GM23248 (cell line): ENCODE measurements at regions not wholly inside any gene's neighbourhood (a gene's known extent, or its start where the extent isn't known, plus 50 kb on each side); places are given as distances from the start of the nearest gene placed in this dataset.
"Not testable (repeated sequence)": the region's sequence is repeated elsewhere in the genome, so short reads cannot be mapped to it uniquely, and the experiment has no call there.

ENCODE experiments used
- DNase-seq: peaks from one replicate; pipeline ENCODE4 v3.0.0-alpha.2; 2015
- H2AFZ ChIP-seq: fragments of 200-600 bp; sonication (generic); 2 replicates; pipeline ENCODE4 v1.6.1; 2016; ENCODE audit warnings: antibody characterized with exemption
- H3F3A ChIP-seq: fragments of 200-600 bp; sonication (generic); 2 replicates; pipeline ENCODE4 v1.6.1; 2016; ENCODE audit warnings: mild to moderate bottlenecking, antibody characterized with exemption, mixed run types; ENCODE audit not compliant: insufficient read depth
- H3K27ac ChIP-seq: fragments of 200-600 bp; sonication (generic); 2 replicates; pipeline ENCODE4 v1.5.1; 2016; ENCODE audit warnings: mild to moderate bottlenecking
- H3K27me3 ChIP-seq: fragments of 200-600 bp; sonication (generic); replicated peaks from 2 replicates; pipeline ENCODE4 v1.6.1; 2016; ENCODE audit warnings: mild to moderate bottlenecking; ENCODE audit not compliant: insufficient read depth
- H3K36me3 ChIP-seq: fragments of 200-600 bp; sonication (generic); 2 replicates; pipeline ENCODE4 v1.6.1; 2016; ENCODE audit warnings: low read depth, mild to moderate bottlenecking
- H3K4me1 ChIP-seq: fragments of 200-600 bp; sonication (generic); 2 replicates; pipeline ENCODE4 v1.6.1; 2016; ENCODE audit warnings: mild to moderate bottlenecking; ENCODE audit not compliant: insufficient read depth
- H3K4me2 ChIP-seq: fragments of 200-600 bp; sonication (generic); one replicate; pipeline ENCODE4 v1.6.1; 2016; ENCODE audit warnings: mild to moderate bottlenecking; ENCODE audit not compliant: unreplicated experiment
- H3K4me3 ChIP-seq: fragments of 200-600 bp; sonication (generic); 2 replicates; pipeline ENCODE4 v1.5.1; 2016; ENCODE audit warnings: mild to moderate bottlenecking
- H3K79me2 ChIP-seq: fragments of 200-600 bp; sonication (generic); 2 replicates; pipeline ENCODE4 v1.6.1; 2016; ENCODE audit warnings: mild to moderate bottlenecking; ENCODE audit not compliant: insufficient read depth
- H3K9ac ChIP-seq: fragments of 200-600 bp; sonication (generic); 2 replicates; pipeline ENCODE4 v1.6.1; 2016; ENCODE audit warnings: mild to moderate bottlenecking
- H3K9me2 ChIP-seq: fragments of 200-600 bp; sonication (generic); 2 replicates; pipeline ENCODE4 v1.6.1; 2016; ENCODE audit warnings: mixed run types, mild to moderate bottlenecking, moderate library complexity; ENCODE audit not compliant: insufficient read depth
- H3K9me3 ChIP-seq: fragments of 200-600 bp; sonication (generic); one replicate; pipeline ENCODE4 v1.6.1; 2017; ENCODE audit warnings: low read depth
- H4K20me1 ChIP-seq: fragments of 200-600 bp; sonication (generic); 2 replicates; pipeline ENCODE4 v1.6.0; 2016; ENCODE audit not compliant: insufficient read depth
- EZH2 ChIP-seq: fragments of 200-600 bp; sonication (generic); IDR thresholded peaks from 2 replicates; pipeline ENCODE4 v1.6.1; 2018; ENCODE audit warnings: antibody characterized with exemption, mild to moderate bottlenecking; ENCODE audit not compliant: insufficient read depth, poor library complexity, severe bottlenecking
- EZH2phosphoT487 ChIP-seq: fragments of 200-600 bp; sonication (generic); IDR thresholded peaks from 2 replicates; pipeline ENCODE4 v1.6.1; 2018; ENCODE audit warnings: antibody characterized with exemption, moderate library complexity, mild to moderate bottlenecking, low read depth; ENCODE audit not compliant: insufficient read depth
- WGBS, 2 experiments: methylation state at CpG; one replicate each; pipeline ENCODE4 v1.1.6; 2015 to 2017; ENCODE audit warnings: low lambda C conversion rate in 2 of 2, low coverage in 1 of 2; ENCODE audit errors: missing lambda C conversion rate in 2 of 2; 5-methylcytosine and 5-hydroxymethylcytosine counted together
- in situ Hi-C: fragments of 300-500 bp; cut with MboI; formaldehyde crosslinking; loops from 2 replicates; pipeline ENCODE4 v1.15.0; 2020

DNA sequence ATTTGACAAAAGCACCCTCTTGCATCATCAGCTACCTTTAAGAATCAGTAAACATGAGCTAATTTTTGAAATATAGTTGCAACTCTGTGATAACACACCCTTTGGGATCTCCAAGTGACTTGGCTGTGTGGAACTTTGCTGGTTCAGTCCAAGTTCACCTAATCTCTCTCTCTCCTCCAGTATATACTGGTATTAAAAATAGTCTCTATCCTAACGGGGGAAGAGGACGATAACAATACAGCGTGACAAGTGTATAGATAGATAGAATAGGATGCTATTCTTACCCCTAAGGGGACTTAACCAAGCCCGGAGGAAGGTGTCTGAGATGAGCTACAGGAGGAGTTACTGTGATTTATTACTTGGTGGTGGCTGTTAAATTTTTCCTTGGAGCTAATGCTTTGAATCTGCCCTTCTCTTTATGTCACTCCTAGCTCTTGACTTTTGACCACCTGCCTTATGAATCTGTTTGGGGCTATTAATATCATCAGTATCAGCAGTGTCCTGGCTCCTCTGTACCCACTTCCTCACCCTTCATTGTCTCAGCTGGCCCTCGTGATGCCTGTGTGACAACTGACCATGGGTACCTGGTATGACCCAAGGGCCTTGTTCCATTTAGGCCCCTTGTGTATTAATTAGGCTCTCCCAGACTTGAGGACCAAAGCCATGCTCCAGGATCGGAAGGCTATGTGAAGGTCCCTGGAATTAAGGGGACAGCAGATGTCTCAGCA lies 223.9 kb downstream of the SREK1 start:
- TF ChIP-seq EZH2phosphoT487: no peak
- TF ChIP-seq EZH2: no peak
- no peak for DNase-seq
- Histone ChIP-seq H3K79me2 (no peaks in the 10 kb centered on the region), H3K9me3 (no peaks in the 10 kb centered on the region), H3K4me2 (no peak overlapping the region), H3K4me1 (no peaks in the 10 kb centered on the region), H3K27ac (no peak overlapping the region), H2AFZ (no peak overlapping the region), H3K4me3 (no peak overlapping the region), H3F3A (no peaks in the 10 kb centered on the region), H3K9me2 (no peaks in the 10 kb centered on the region), H3K9ac (no peak overlapping the region), H4K20me1 (no peaks in the 10 kb centered on the region), H3K36me3 (no peaks in the 10 kb centered on the region), H3K27me3 (peaks cover 18% of the 10 kb centered on the region)
- in situ Hi-C loops: no loop called here
- 50 to 57% methylated on average over 6 of the region's 6 CpGs for WGBS, 2 experiments

DNA sequence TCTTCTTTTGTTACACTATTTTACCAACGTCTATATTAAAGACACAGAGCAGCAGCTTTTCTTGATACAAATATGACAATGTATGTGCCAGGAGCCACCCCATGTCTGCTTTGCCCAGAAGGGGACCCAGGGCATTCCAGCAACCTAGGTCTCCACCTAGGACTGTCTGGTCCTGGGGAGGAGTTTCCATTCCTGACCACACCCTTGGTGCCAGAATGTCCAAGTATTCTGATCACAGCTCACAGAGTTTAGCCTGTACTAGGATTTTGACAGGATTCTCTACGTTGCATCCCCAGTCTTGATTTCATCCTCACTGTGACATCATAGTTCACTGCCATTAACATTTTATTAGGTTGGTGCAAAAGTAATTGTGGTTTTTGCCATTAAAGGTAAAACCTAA lies 224.7 kb downstream of the SREK1 start:
- Histone ChIP-seq H3K36me3 (no peaks in the 10 kb centered on the region), H3K27me3 (peaks cover 13% of the 10 kb centered on the region), H3K9me2 (no peaks in the 10 kb centered on the region), H3K4me1 (no peaks in the 10 kb centered on the region), H3K4me2 (no peak overlapping the region), H2AFZ (no peak overlapping the region), H3K27ac (no peak overlapping the region), H3F3A (no peaks in the 10 kb centered on the region), H3K9me3 (no peaks in the 10 kb centered on the region), H4K20me1 (no peaks in the 10 kb centered on the region), H3K9ac (no peak overlapping the region), H3K79me2 (no peaks in the 10 kb centered on the region), H3K4me3 (no peak overlapping the region)
- in situ Hi-C loops: no loop called here
- WGBS, 2 experiments: 17 to 31% methylated on average over 2 of the region's 2 CpGs
- DNase-seq: no peak
- TF ChIP-seq EZH2phosphoT487 (no peak), EZH2 (no peak)

DNA sequence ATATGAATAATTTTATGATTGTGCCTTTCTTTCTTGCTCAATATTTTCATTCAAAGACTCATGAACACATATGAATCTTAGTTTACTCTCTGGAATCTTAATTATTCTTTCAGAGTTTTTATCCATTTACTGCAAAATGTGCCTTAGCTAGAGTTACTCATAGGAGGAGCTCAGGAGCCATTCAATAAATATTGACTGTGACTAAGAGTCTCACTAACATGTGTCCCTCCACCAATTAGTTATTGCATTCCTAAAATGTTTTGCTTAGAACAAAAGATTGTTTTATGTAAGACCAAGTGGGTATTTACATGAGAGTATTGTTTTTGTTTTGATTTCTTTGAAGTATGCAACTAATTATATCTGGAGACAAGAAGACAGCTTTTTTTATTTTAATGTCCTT lies 218.4 kb upstream of the MAST4 start:
- no peaks in the 10 kb centered on the region for H3K4me1 ChIP-seq

DNA sequence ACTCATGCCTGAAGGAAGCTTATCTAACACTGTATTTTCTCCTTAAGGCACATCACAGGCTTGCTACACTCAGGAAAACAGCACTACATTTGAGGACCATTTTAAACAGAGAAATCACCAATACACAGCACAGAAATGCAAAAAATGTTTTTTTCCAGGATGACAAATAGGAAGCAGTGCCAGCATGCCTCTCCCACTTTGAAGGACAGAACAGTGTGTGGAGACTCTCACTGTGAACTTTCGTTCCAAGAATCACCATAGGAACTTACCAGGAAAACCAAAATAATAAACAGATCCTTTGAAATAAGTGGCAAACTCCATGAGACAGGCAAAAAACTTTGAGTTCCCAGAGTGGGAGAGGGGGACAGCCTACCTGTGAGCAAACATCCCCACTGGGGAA lies 217.8 kb upstream of the MAST4 start:
- peak; percentile 3 for DNase-seq
- WGBS, 2 experiments: 5 to 6% methylated on average over 1 of the region's 1 CpG

More for the DNA sequence above, 218.4 kb upstream of the MAST4 start:
- H2AFZ ChIP-seq: no peak overlapping the region
- H3K9me2 ChIP-seq: no peaks in the 10 kb centered on the region
- no peak overlapping the region for H3K9ac ChIP-seq
- no peaks in the 10 kb centered on the region for H3K79me2 ChIP-seq
- in situ Hi-C loops: no loop called here
- no peaks in the 10 kb centered on the region for H3K36me3 ChIP-seq
- no peaks in the 10 kb centered on the region for H3F3A ChIP-seq
- H3K9me3 ChIP-seq: no peaks in the 10 kb centered on the region
- H3K4me2 ChIP-seq: no peak overlapping the region
- DNase-seq: no peak
- H3K27me3 ChIP-seq: no peaks in the 10 kb centered on the region; the same call in 1 of the 2 replicates
- no peak for TF ChIP-seq EZH2phosphoT487
- TF ChIP-seq EZH2: no peak
- no peak overlapping the region for H3K27ac ChIP-seq
- no peak overlapping the region for H3K4me3 ChIP-seq
- no peaks in the 10 kb centered on the region for H4K20me1 ChIP-seq

DNA sequence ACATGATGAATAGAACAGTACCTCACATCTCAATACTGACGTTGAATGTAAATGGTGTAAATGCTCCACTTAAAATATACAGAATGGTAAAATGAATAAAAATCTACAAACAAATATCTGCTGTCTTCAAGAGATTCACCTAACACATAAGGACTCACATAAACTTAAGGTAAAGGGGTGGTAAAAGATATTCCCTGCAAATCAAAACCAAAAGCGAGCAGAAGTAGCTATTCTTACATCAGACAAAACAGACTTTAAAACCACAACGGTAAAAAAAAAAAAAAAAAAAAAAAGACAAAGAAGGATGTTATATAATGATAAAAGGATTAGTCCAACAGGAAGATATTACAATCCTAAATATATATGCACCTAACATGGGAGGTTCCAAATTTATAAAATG lies 214.0 kb upstream of the MAST4 start:
- Histone ChIP-seq H3F3A (no peaks in the 10 kb centered on the region), H3K79me2 (no peaks in the 10 kb centered on the region), H3K9me2 (no peaks in the 10 kb centered on the region), H3K9ac (no peak overlapping the region), H3K4me2 (no peak overlapping the region), H4K20me1 (no peaks in the 10 kb centered on the region), H3K9me3 (no peaks in the 10 kb centered on the region), H3K36me3 (no peaks in the 10 kb centered on the region), H3K4me3 (no peak overlapping the region), H3K4me1 (no peaks in the 10 kb centered on the region), H3K27me3 (no peaks in the 10 kb centered on the region), H2AFZ (no peak overlapping the region), H3K27ac (no peak overlapping the region)
- TF ChIP-seq EZH2phosphoT487: no peak
- no peak for TF ChIP-seq EZH2
- in situ Hi-C loops: no loop called here
- DNase-seq: no peak
- 68% methylated on average over 3 of the region's 3 CpGs for WGBS, 2 experiments

More for the DNA sequence above, 217.8 kb upstream of the MAST4 start:
- Histone ChIP-seq H3F3A (no peaks in the 10 kb centered on the region), H3K27me3 (no peaks in the 10 kb centered on the region; the same call in 1 of the 2 replicates), H3K79me2 (no peaks in the 10 kb centered on the region), H3K9me3 (no peaks in the 10 kb centered on the region), H3K9me2 (no peaks in the 10 kb centered on the region), H3K9ac (no peak overlapping the region), H4K20me1 (no peaks in the 10 kb centered on the region), H3K27ac (no peak overlapping the region), H3K4me1 (no peaks in the 10 kb centered on the region), H3K4me3 (no peak overlapping the region), H3K36me3 (no peaks in the 10 kb centered on the region), H3K4me2 (no peak overlapping the region), H2AFZ (no peak overlapping the region)
- in situ Hi-C loops: no loop called here
- TF ChIP-seq EZH2phosphoT487 (no peak), EZH2 (no peak)

DNA sequence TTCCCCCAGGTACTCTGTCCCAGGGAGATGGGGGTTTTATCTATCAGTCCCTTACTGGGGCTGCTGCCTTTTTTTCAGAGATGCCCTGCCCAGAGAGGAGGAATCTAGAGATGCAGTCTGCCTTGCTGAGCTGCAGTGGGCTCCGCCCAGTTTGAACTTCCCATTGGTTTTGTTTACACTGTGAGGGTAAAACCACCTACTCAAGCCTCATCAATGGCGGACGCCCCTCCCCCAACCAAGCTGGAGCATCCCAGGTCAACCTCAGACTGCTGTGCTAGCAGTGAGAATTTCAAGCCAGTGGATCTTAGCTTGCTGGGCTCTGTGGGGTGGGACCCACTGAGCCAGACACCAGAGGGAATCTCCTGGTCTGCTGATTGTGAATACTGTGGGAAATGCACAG lies 191.0 kb upstream of the MAST4 start:
- H3K79me2 ChIP-seq, H3K9ac ChIP-seq, H3K4me1 ChIP-seq, DNase-seq, H3K9me3 ChIP-seq, H3K4me2 ChIP-seq, H3F3A ChIP-seq, H3K4me3 ChIP-seq, H3K36me3 ChIP-seq, H4K20me1 ChIP-seq, H3K27ac ChIP-seq, in situ Hi-C loops, H3K27me3 ChIP-seq, H2AFZ ChIP-seq, H3K9me2 ChIP-seq: not testable (repeated sequence)
- 42 to 47% methylated on average over 3 of the region's 3 CpGs for WGBS, 2 experiments
